ENCODE measurements at regions not wholly inside any gene's neighbourhood (a gene's known extent, or its start where the extent isn't known, plus 50 kb on each side); places are given as distances from the start of the nearest gene placed in this dataset.

DNA sequence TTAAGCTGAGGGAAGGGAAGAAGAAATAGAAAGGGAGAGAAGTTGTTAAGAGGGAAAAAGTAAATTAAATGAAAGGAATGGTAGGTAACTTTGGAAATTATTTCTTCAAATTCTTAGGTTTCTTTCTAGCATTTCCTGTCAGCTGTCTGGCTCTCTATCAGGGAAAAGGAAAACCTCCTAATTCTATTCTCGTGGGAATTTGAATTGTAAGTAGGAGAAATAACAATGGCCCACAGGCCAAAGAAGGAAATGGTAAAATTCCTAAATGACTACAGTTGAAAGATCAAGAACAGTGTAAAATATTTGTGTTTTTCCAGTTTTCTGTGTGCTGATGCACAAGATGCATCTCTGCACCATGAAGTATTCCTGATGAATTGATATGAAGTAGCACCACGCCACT is 173.0 kb downstream of the IBTK start:
- DNase-seq (ENCODE audit: low spot score): no peak
- in situ Hi-C loops (cut with HindIII; ENCODE audit: low sequenced_read_pairs): no loop called here

DNA sequence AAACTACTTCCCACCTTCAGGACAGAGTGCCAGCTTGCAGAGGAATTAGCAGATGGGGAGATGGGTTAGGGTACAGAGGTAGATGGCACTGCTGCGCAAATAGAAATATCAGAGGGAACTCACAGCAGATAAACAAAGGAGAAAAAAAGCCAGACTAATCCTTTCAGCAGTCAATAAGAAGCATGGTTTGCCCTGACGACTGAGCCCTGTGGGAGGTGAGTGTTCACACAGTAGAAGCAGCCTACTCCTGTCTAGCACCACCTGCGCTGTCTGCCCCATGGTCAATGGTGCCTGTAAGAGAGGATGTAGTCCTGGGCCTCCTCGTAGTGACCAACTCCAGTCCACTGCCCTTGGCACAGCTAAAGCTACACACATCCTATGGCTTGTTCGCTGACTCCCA is 174.1 kb downstream of the IBTK start:
- no peak for DNase-seq (ENCODE audit: low spot score)
- in situ Hi-C loops (cut with HindIII; ENCODE audit: low sequenced_read_pairs): no loop called here

- DNase-seq (ENCODE audit: low spot score): no peak
- in situ Hi-C loops (cut with HindIII; ENCODE audit: low sequenced_read_pairs): no loop called here
Measured at GRCh38 chr6:82072751-82073150, 174.8 kb downstream of the IBTK start.

GRCh38 chr6:82072121-82072521 is 175.4 kb downstream of the IBTK start:
- DNase-seq (ENCODE audit: low spot score): no peak
- in situ Hi-C loops (cut with HindIII; ENCODE audit: low sequenced_read_pairs): no loop called here

DNA sequence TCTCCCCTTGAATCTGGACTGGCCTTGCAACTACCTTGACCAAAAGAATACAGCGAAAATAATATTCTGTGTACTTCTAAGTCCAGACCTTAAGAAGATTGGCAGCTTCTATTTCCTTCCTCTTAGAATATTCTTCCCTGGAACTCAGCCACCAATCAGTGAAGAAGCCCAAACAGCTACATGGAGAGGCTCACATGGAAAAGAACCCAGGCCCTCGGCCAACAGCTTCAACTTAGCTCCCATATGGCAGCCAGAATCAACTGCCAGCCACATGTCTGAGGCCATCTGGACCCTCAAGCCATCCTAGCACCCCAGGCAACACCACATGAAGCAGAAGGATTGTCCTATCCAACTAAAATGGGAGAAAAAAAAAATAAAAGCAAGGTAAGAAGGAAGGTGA is 178.8 kb downstream of the IBTK start:
- in situ Hi-C loops (cut with HindIII; ENCODE audit: low sequenced_read_pairs): no loop called here
- DNase-seq (ENCODE audit: low spot score): peak; percentile 97

GRCh38 chr6:82066991-82067411 is 180.5 kb downstream of the IBTK start:
- DNase-seq (ENCODE audit: low spot score): no peak
- in situ Hi-C loops (cut with HindIII; ENCODE audit: low sequenced_read_pairs): no loop called here

DNA sequence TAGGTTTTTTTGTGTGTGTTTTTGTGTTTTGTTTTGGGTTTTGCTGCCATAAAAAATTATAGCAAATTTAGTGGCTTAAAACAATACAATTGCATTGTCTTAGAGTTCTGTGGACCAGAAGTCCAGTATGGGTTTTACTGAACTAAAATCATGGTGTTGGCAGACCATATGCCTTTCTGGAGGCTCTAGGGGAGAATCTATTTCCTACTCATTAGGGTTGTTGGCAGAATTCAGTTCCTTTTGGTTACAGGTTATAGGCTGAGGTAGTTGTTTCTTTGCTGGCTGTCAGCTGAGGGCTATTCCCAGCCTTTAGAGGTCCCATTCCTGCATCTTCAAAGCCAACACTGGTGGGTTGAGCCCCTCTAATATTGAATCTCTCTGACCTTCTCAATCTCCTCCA is 181.3 kb downstream of the IBTK start:
- in situ Hi-C loops (cut with HindIII; ENCODE audit: low sequenced_read_pairs): no loop called here

GRCh38 chr6:82063574-82063973 is 184.0 kb downstream of the IBTK start:
- in situ Hi-C loops (cut with HindIII; ENCODE audit: low sequenced_read_pairs): no loop called here
- DNase-seq (ENCODE audit: low spot score): no peak

More for the DNA sequence above, 181.3 kb downstream of the IBTK start:
- DNase-seq (ENCODE audit: low spot score): peak; percentile 79

- DNase-seq (ENCODE audit: low spot score): no peak
- in situ Hi-C loops (cut with HindIII; ENCODE audit: low sequenced_read_pairs): no loop called here
Measured at GRCh38 chr6:82062219-82062618, 185.3 kb downstream of the IBTK start.

- DNase-seq (ENCODE audit: low spot score): peak; percentile 75
- in situ Hi-C loops (cut with HindIII; ENCODE audit: low sequenced_read_pairs): no loop called here
Measured at GRCh38 chr6:82057846-82058554, 189.5 kb downstream of the IBTK start.

DNA sequence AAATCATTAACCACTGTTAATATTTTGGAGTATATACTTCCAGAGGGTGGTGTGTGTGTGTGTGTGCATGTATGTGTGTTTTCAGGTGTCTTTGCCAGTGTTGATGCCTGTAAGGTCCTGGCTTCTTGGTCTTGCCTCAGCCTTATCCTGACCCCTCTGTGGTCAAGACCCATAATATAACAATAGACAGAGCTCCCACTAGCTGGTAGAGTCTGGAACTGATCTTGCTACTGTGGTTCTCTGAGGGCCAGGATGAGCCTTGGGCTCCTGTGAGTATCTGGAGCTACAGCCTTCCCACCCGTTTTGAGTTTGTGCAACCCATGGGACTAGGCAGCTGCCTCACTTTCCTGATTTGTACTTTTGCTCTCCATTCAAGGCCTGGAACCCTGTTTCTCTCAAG is 191.0 kb downstream of the IBTK start:
- no peak for DNase-seq (ENCODE audit: low spot score)
- in situ Hi-C loops (cut with HindIII; ENCODE audit: low sequenced_read_pairs): no loop called here

GRCh38 chr6:82045965-82046756 is 201.4 kb downstream of the IBTK start:
- no peak for DNase-seq (ENCODE audit: low spot score)
- in situ Hi-C loops (cut with HindIII; ENCODE audit: low sequenced_read_pairs): no loop called here

- in situ Hi-C loops (cut with HindIII; ENCODE audit: low sequenced_read_pairs): no loop called here
- peak; percentile 83 for DNase-seq (ENCODE audit: low spot score)
Measured at GRCh38 chr6:82040405-82041221, 206.9 kb downstream of the IBTK start.

DNA sequence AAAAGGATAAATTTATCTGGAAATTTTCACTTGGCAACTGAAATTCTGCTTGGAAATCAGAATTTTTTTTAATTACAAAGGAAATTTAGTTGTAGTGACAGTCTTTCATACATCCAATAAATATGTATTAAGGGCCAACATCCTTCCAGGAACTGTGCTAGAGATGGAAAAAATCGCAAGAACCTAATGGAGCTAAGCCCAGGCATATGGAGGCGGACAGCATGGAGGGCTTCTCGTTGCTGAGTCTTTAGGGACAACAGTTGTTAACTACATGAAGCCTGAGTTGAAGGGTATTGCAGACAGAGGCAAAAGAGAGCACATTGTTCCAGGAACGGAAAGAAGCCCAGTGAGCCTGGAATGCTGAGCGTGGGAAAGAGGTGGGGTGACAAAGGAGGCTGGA is 208.9 kb downstream of the IBTK start:
- DNase-seq (ENCODE audit: low spot score): no peak
- in situ Hi-C loops (cut with HindIII; ENCODE audit: low sequenced_read_pairs): no loop called here

GRCh38 chr6:82035526-82035925 is 212.0 kb downstream of the IBTK start:
- DNase-seq (ENCODE audit: low spot score): no peak
- in situ Hi-C loops (cut with HindIII; ENCODE audit: low sequenced_read_pairs): no loop called here

- no peak for DNase-seq (ENCODE audit: low spot score)
- in situ Hi-C loops (cut with HindIII; ENCODE audit: low sequenced_read_pairs): no loop called here
Measured at GRCh38 chr6:82033631-82034211, 213.8 kb downstream of the IBTK start.

DNA sequence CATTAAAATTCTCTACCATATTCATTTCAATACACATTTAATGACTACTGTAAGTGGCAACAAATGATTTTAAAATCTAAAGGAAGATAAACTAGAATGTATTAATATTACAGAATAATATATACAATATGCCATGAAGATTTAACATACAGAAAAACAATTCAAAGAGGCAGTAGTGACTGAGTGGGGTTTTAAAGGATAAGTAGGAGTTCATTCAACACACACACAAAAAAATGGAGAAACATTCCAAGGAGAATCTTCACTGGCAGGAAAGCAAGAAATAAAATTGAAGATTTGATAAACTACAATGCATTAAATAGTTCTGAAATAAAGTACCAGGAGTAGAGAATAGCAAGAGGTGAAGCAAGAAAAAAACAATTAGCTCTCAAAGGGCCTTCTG is 215.1 kb downstream of the IBTK start:
- no peak for DNase-seq (ENCODE audit: low spot score)
- in situ Hi-C loops (cut with HindIII; ENCODE audit: low sequenced_read_pairs): no loop called here

DNA sequence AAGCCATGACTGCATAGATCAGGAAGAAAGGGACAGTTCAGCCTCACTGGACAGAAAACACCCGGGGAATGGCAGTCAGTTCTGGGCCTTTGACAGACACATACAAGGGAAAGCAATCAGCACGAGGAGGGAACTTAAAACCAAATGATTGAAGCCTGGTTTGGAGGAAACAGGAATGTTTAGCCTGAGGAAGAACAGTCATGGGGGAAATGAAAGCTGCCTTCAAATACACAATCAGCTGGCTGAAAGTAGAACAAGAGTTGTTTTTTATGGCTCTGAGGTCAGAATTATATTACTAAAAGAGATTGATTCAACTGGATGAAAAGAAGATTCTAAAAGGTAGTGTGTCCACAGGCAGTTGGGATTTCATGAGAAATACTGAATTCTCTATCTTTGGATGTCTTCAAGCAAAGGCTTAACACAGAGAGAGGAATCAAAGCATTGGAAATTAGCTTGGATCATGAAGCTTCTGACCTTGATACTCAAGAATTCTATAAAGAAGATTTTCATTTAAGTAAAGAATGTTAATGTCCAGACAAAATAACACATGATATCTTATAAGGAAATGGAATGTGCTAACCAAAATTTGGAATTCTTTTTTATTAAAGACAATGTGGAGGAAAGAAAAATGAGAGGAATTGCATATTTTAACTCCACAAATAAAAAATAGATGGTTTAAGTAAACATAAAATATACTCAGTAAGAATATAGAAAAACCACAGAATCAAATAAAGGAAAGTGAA is 216.6 kb downstream of the IBTK start:
- no peak for DNase-seq (ENCODE audit: low spot score)
- in situ Hi-C loops (cut with HindIII; ENCODE audit: low sequenced_read_pairs): no loop called here

- in situ Hi-C loops (cut with HindIII; ENCODE audit: low sequenced_read_pairs): no loop called here
- peak; percentile 64 for DNase-seq (ENCODE audit: low spot score)
Measured at GRCh38 chr6:82030301-82030700, 217.2 kb downstream of the IBTK start.

Data from G401 (cell line).